HepG2 (cell line): ENCODE measurements at regions not wholly inside any gene's neighbourhood (a gene's known extent, or its start where the extent isn't known, plus 50 kb on each side); places are given as distances from the start of the nearest gene placed in this dataset.

ENCODE experiments used
- BRD4 ChIP-seq: sonication (generic); formaldehyde crosslinking; IDR thresholded peaks from 2 replicates; pipeline ENCODE4 v1.4.0; 2020; ENCODE audit warnings: missing genetic modification reagents
- HHEX ChIP-seq: IDR thresholded peaks from 2 replicates; pipeline ENCODE4 v1.6.1; 2016; ENCODE audit warnings: control low read depth
- KMT2B ChIP-seq: IDR thresholded peaks from 2 replicates; pipeline ENCODE4 v1.6.1; 2016; ENCODE audit warnings: missing genetic modification reagents, missing compliant biosample characterization
- NCOA2 ChIP-seq: sonication (generic); formaldehyde crosslinking; IDR thresholded peaks from 2 replicates; pipeline ENCODE4 v1.8.0; 2022; ENCODE audit warnings: inconsistent platforms
- NFATC3 ChIP-seq: sonication (generic); formaldehyde crosslinking; IDR thresholded peaks from 2 replicates; pipeline ENCODE4 v1.5.1; 2020; ENCODE audit warnings: mild to moderate bottlenecking, missing genetic modification reagents
- SP140L ChIP-seq: sonication (generic); formaldehyde crosslinking; IDR thresholded peaks from 2 replicates; pipeline ENCODE4 v1.4.0; 2020; ENCODE audit warnings: missing genetic modification reagents, borderline replicate concordance
- SSRP1 ChIP-seq: IDR thresholded peaks from 2 replicates; pipeline ENCODE4 v1.6.1; 2016; ENCODE audit warnings: control low read depth
- TCF7 ChIP-seq: sonication (generic); IDR thresholded peaks from 2 replicates; pipeline ENCODE4 v1.6.1; 2016; ENCODE audit warnings: antibody characterized with exemption, low read depth
- TFAP4 ChIP-seq: sonication (generic); IDR thresholded peaks from 2 replicates; pipeline ENCODE4 v1.6.1; 2016; ENCODE audit warnings: low read depth, borderline replicate concordance
- ZBTB40 ChIP-seq, 2 experiments: fragments of 450-650 bp in 1 of 2; sonication (generic) in 1 of 2; formaldehyde crosslinking in 1 of 2; IDR thresholded peaks; 2 replicates each; pipeline versions ENCODE4 v1.6.1 to v1.8.0; 2016 to 2022; ENCODE audit warnings: antibody characterized with exemption in 1 of 2, mild to moderate bottlenecking in 1 of 2, missing genetic modification reagents in 1 of 2
- ZMYM2 ChIP-seq: sonication (generic); formaldehyde crosslinking; IDR thresholded peaks from 2 replicates; pipeline ENCODE4 v1.8.0; 2022; ENCODE audit warnings: mild to moderate bottlenecking, missing genetic modification reagents
- ZNF441 ChIP-seq: sonication (generic); formaldehyde crosslinking; IDR thresholded peaks from 2 replicates; pipeline ENCODE4 v1.7.0; 2021; ENCODE audit warnings: missing genetic modification reagents, borderline replicate concordance
- ZNF510 ChIP-seq: sonication (generic); formaldehyde crosslinking; IDR thresholded peaks from 2 replicates; pipeline ENCODE4 v1.4.0; 2020; ENCODE audit warnings: low read depth, mild to moderate bottlenecking, missing genetic modification reagents
- ZNF557 ChIP-seq: sonication (generic); formaldehyde crosslinking; IDR thresholded peaks from 2 replicates; pipeline ENCODE4 v1.4.0; 2020; ENCODE audit warnings: missing genetic modification reagents
- ZNF563 ChIP-seq: sonication (generic); formaldehyde crosslinking; IDR thresholded peaks from 2 replicates; pipeline ENCODE4 v1.8.0; 2022; ENCODE audit warnings: mild to moderate bottlenecking, moderate library complexity, missing genetic modification reagents
- ZNF746 ChIP-seq: sonication (generic); formaldehyde crosslinking; IDR thresholded peaks from 2 replicates; pipeline ENCODE4 v1.8.0; 2022; ENCODE audit warnings: mild to moderate bottlenecking, missing genetic modification reagents
- TF ChIP-seq, protein P1 (sequence below): sonication (generic); formaldehyde crosslinking; IDR thresholded peaks from 2 replicates; pipeline ENCODE4 v1.5.1; 2020; ENCODE audit warnings: missing genetic modification reagents, mild to moderate bottlenecking, borderline replicate concordance

- TF ChIP-seq, protein P1, sequence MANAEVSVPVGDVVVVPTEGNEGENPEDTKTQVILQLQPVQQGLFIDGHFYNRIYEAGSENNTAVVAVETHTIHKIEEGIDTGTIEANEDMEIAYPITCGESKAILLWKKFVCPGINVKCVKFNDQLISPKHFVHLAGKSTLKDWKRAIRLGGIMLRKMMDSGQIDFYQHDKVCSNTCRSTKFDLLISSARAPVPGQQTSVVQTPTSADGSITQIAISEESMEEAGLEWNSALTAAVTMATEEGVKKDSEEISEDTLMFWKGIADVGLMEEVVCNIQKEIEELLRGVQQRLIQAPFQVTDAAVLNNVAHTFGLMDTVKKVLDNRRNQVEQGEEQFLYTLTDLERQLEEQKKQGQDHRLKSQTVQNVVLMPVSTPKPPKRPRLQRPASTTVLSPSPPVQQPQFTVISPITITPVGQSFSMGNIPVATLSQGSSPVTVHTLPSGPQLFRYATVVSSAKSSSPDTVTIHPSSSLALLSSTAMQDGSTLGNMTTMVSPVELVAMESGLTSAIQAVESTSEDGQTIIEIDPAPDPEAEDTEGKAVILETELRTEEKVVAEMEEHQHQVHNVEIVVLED (CRISPR knock-in tag) = peak; percentile 96
- TF ChIP-seq NCOA2 (0 out of 2 replicates have a peak, but pooled peaks have one; percentile 18), SP140L (no peak), NFATC3 (CRISPR knock-in tag) (0 out of 2 replicates have a peak, but pooled peaks have one; percentile 32), KMT2B (no peak), ZMYM2 (no peak), ZBTB40 (IDR thresholded peaks at IDR 0.05) (no peak), ZBTB40 (CRISPR knock-in tag; IDR thresholded peaks at IDR 0.05) (no peak), ZNF510 (CRISPR knock-in tag) (no peak), HHEX (CRISPR knock-in tag) (no peak), SSRP1 (CRISPR knock-in tag) (no peak), TFAP4 (peak; percentile 61; the same call in 1 of the 2 replicates), ZNF746 (CRISPR knock-in tag) (no peak), ZNF563 (peak; percentile 45; the same call in 1 of the 2 replicates), ZNF557 (no peak), TCF7 (no peak), ZNF441 (no peak), BRD4 (no peak)
These were observed 49.7 kb upstream of the ATF3 start (continued) for GRCh38 chr1:212558693-212559480.
